ENCODE measurements at regions not wholly inside any gene's neighbourhood (a gene's known extent, or its start where the extent isn't known, plus 50 kb on each side); places are given as distances from the start of the nearest gene placed in this dataset.

GRCh38 chr2:163419000-163419830 lies 316.6 kb downstream of the FIGN start:
- CTCF ChIA-PET, result no interaction called here
- no peak for DNase-seq (ENCODE audit: low read depth, low spot score)
- TF ChIP-seq CTCF (IDR thresholded peaks at IDR 0.05; ENCODE audit: insufficient read depth, low read length, missing control alignments), result no peak
- no peak overlapping the region for H3K4me3 ChIP-seq (ENCODE audit: low read depth, low read length)
- POLR2A ChIA-PET, result no interaction called here

GRCh38 chr2:163417596-163418337 lies 318.0 kb downstream of the FIGN start:
- no peak for DNase-seq (ENCODE audit: low read depth, low spot score)
- no peak for TF ChIP-seq CTCF (IDR thresholded peaks at IDR 0.05; ENCODE audit: insufficient read depth, low read length, missing control alignments)
- H3K4me3 ChIP-seq (ENCODE audit: low read depth, low read length), result no peak overlapping the region
- ChIA-PET POLR2A (no interaction called here), CTCF (no interaction called here)

DNA sequence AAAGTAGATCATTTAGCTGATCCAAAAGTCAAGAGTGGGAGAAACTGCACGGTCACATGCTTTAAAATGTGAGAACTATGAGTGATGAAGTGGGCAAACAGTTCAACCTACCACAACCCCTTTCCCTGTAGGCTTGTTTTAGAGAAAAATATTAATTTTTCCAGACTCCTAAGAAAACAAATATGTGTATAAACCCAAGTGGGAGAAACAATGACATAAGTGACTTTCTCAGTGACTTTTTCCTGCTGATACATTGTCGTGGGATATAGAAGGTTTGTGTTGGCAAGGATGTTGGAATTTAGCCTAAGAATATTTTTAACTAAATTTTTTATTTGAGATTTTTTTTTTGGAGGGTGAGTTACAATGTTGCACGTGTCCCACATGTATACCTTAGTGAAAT lies 321.7 kb downstream of the FIGN start:
- no peak for DNase-seq (ENCODE audit: low read depth, low spot score)
- ChIA-PET POLR2A (no interaction called here), CTCF (no interaction called here)
- no peak overlapping the region for H3K4me3 ChIP-seq (ENCODE audit: low read depth, low read length)
- no peak for TF ChIP-seq CTCF (IDR thresholded peaks at IDR 0.05; ENCODE audit: insufficient read depth, low read length, missing control alignments)

GRCh38 chr2:163407296-163407695 lies 328.5 kb downstream of the FIGN start:
- H3K4me3 ChIP-seq (ENCODE audit: low read depth, low read length), result no peak overlapping the region
- ChIA-PET POLR2A (no interaction called here), CTCF (no interaction called here)
- TF ChIP-seq CTCF (IDR thresholded peaks at IDR 0.05; ENCODE audit: insufficient read depth, low read length, missing control alignments), result no peak
- no peak for DNase-seq (ENCODE audit: low read depth, low spot score)

- CTCF ChIA-PET, result no interaction called here
- POLR2A ChIA-PET, result no interaction called here
- no peak for DNase-seq (ENCODE audit: low read depth, low spot score)
- no peak overlapping the region for H3K4me3 ChIP-seq (ENCODE audit: low read depth, low read length)
- no peak for TF ChIP-seq CTCF (IDR thresholded peaks at IDR 0.05; ENCODE audit: insufficient read depth, low read length, missing control alignments)
These were observed 330.5 kb downstream of the FIGN start for GRCh38 chr2:163405298-163405697.

DNA sequence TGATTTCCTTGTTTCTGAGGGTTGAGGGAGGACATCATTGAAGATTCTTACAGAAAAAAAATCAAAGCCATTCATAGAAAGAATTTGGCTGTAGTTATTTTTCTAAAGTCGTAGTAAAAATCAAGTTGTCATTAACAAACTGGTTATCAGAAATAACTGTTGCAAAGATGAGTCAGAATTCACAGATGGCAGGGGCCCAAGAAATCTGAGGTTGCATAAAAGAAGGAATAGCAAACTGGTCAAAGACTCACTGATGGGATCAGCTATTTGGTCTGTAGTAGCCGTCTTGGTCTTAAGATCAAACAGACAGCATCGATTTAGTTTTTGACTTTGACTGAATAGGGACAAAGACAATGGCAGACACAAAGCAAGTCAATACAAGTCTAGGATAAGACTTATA lies 334.3 kb downstream of the FIGN start:
- ChIA-PET CTCF (no interaction called here), POLR2A (no interaction called here)
- H3K4me3 ChIP-seq (ENCODE audit: low read depth, low read length), result no peak overlapping the region
- DNase-seq (ENCODE audit: low read depth, low spot score), result no peak
- no peak for TF ChIP-seq CTCF (IDR thresholded peaks at IDR 0.05; ENCODE audit: insufficient read depth, low read length, missing control alignments)
